ENCODE measurements at regions not wholly inside any gene's neighbourhood (a gene's known extent, or its start where the extent isn't known, plus 50 kb on each side); places are given as distances from the start of the nearest gene placed in this dataset.
A peak's percentile ranks its signal among the peaks of the same experiment; 100 is the strongest.

DNA sequence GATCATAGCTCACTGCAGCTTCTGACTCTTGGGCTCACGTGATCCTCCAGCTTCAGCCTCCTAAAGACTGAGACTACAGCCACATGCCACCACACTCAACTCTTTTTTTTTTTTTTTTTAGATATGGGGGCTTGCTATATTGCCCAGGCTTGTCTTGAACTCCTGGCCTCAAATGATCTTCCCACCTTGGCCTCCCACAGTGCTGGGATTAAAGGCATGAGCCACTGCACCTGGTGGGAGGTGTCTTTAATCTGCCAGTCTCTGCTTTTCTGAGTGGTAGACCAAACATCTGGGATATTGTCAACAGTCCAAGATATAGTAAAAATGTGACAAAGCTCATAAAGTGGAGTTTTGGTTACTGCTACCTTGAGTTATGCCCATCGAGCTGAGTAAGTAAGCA is 104.9 kb upstream of the FOXP2 start:
- ATAC-seq (ENCODE audit: low read depth): no peak
- TF ChIP-seq, protein P1, sequence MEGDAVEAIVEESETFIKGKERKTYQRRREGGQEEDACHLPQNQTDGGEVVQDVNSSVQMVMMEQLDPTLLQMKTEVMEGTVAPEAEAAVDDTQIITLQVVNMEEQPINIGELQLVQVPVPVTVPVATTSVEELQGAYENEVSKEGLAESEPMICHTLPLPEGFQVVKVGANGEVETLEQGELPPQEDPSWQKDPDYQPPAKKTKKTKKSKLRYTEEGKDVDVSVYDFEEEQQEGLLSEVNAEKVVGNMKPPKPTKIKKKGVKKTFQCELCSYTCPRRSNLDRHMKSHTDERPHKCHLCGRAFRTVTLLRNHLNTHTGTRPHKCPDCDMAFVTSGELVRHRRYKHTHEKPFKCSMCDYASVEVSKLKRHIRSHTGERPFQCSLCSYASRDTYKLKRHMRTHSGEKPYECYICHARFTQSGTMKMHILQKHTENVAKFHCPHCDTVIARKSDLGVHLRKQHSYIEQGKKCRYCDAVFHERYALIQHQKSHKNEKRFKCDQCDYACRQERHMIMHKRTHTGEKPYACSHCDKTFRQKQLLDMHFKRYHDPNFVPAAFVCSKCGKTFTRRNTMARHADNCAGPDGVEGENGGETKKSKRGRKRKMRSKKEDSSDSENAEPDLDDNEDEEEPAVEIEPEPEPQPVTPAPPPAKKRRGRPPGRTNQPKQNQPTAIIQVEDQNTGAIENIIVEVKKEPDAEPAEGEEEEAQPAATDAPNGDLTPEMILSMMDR (IDR thresholded peaks at IDR 0.05; ENCODE audit: poor library complexity, severe bottlenecking): no peak
- H3K36me3 ChIP-seq (ENCODE audit: low read depth): no peaks in the 10 kb centered on the region
- no peak overlapping the region for H3K27ac ChIP-seq (ENCODE audit: poor library complexity, severe bottlenecking)
- no peaks in the 10 kb centered on the region for H3K27me3 ChIP-seq (ENCODE audit: insufficient read depth, poor library complexity, severe bottlenecking)
- no peak overlapping the region for H3K4me3 ChIP-seq (ENCODE audit: severe bottlenecking)
- no peak for DNase-seq (ENCODE audit: low spot score)
- H3K4me1 ChIP-seq (ENCODE audit: insufficient read depth, poor library complexity, severe bottlenecking): no peaks in the 10 kb centered on the region
- H3K9me3 ChIP-seq (ENCODE audit: severe bottlenecking): no peaks in the 10 kb centered on the region

DNA sequence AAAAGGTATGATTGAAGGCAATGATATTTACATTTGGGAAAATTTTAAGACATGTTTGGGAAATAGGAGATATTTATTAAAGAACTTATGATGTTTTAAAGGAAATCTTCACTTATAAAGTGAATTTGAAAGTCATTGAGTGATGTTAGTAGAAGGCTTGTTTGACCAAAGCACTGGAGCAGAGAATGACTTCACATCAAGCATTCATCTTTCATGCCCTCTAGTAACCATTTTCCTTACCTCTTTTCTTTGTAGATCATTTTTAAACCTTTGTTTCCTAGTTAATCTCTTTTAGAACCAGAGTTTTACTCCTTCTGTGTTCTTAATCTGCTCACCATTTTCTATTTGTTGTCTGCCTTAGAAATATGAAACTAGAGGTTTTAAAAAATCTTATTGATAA is 111.3 kb upstream of the FOXP2 start:
- DNase-seq (ENCODE audit: low spot score) (no peak), ATAC-seq (ENCODE audit: low read depth) (no peak)
- H3K4me1 ChIP-seq (ENCODE audit: insufficient read depth, poor library complexity, severe bottlenecking): peaks cover 2% of the 10 kb centered on the region
- H3K27ac ChIP-seq (ENCODE audit: poor library complexity, severe bottlenecking): no peak overlapping the region
- H3K27me3 ChIP-seq (ENCODE audit: insufficient read depth, poor library complexity, severe bottlenecking): no peaks in the 10 kb centered on the region
- no peaks in the 10 kb centered on the region for H3K9me3 ChIP-seq (ENCODE audit: severe bottlenecking)
- H3K4me3 ChIP-seq (ENCODE audit: severe bottlenecking): no peak overlapping the region
- TF ChIP-seq, protein P1 (IDR thresholded peaks at IDR 0.05; ENCODE audit: poor library complexity, severe bottlenecking): no peak
- no peaks in the 10 kb centered on the region for H3K36me3 ChIP-seq (ENCODE audit: low read depth)

DNA sequence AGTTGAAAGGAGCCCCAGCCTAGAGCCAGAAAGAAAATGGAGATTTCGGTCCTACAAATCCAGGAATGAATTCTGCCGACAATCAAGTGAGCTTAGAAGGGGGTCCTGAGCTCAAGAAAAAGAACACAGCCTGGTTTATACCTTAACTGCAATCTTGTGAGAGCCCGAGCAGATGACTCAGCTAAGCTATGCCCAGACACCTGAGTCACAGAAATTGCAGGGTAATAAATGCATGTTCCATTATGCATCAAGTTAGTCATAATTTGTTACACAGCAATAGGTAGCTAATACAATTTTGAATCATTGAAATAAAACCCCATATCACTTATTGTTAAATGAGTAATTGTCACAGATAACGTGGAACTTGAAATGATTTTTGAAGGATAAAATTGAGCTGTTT is 111.8 kb upstream of the FOXP2 start:
- Histone ChIP-seq H3K36me3 (ENCODE audit: low read depth) (no peaks in the 10 kb centered on the region), H3K27ac (ENCODE audit: poor library complexity, severe bottlenecking) (no peak overlapping the region), H3K9me3 (ENCODE audit: severe bottlenecking) (no peaks in the 10 kb centered on the region), H3K27me3 (ENCODE audit: insufficient read depth, poor library complexity, severe bottlenecking) (no peaks in the 10 kb centered on the region), H3K4me1 (ENCODE audit: insufficient read depth, poor library complexity, severe bottlenecking) (peaks cover 7% of the 10 kb centered on the region), H3K4me3 (ENCODE audit: severe bottlenecking) (no peak overlapping the region)
- TF ChIP-seq, protein P1 (IDR thresholded peaks at IDR 0.05; ENCODE audit: poor library complexity, severe bottlenecking): no peak
- DNase-seq (ENCODE audit: low spot score) (no peak), ATAC-seq (ENCODE audit: low read depth) (peak; percentile 21; the same call in 1 of the 3 replicates)

DNA sequence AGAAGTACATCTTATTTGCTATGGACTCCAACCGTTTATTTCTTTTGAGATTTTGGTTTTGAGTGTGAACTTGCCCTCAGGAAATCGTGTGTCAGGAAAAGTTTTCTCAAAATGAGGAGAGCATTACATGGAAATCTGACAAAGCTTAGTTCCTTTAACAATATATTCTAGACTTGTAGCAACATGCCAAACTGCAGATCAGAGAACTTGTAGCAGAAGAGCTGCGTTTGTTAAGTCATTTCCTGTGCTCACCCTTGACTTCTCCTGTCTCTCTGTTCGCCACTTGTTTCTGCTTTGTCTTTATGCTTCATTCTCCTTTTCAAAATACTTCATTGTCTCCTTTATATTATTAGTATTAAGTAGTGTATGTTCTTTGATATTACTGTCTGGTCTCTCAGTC is 116.6 kb upstream of the FOXP2 start:
- Histone ChIP-seq H3K36me3 (ENCODE audit: low read depth) (no peaks in the 10 kb centered on the region), H3K4me1 (ENCODE audit: insufficient read depth, poor library complexity, severe bottlenecking) (peaks cover 8% of the 10 kb centered on the region), H3K27me3 (ENCODE audit: insufficient read depth, poor library complexity, severe bottlenecking) (no peaks in the 10 kb centered on the region), H3K9me3 (ENCODE audit: severe bottlenecking) (no peaks in the 10 kb centered on the region), H3K4me3 (ENCODE audit: severe bottlenecking) (no peak overlapping the region), H3K27ac (ENCODE audit: poor library complexity, severe bottlenecking) (peak overlapping the region; percentile 12)
- DNase-seq (ENCODE audit: low spot score): no peak
- ATAC-seq (ENCODE audit: low read depth): peak; percentile 72
- TF ChIP-seq, protein P1 (IDR thresholded peaks at IDR 0.05; ENCODE audit: poor library complexity, severe bottlenecking): no peak

DNA sequence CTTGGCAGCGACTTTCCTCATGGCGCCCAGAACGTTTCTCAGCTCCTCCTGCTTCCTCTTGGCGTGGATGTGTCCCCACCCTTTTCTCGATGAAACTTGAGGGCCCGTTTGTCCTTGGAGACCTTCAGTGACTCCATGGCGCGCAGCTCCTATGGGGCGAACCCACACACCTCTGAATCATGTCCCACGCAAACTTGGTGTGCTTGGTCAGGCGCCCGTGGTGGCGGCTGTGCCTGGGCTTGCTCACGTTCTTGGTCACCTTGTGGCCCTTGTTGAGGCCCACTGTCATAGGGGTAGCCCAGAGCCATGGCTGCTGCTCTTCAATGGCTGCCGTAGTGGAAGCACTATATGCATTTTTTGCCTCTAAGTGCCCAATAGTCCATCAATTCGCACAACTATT is 117.5 kb upstream of the FOXP2 start:
- TF ChIP-seq, protein P1 (IDR thresholded peaks at IDR 0.05; ENCODE audit: poor library complexity, severe bottlenecking): no peak

More for the DNA sequence above, 117.5 kb upstream of the FOXP2 start:
- H3K36me3 ChIP-seq (ENCODE audit: low read depth): no peaks in the 10 kb centered on the region
- no peak overlapping the region for H3K27ac ChIP-seq (ENCODE audit: poor library complexity, severe bottlenecking)
- DNase-seq (ENCODE audit: low spot score) (no peak), ATAC-seq (ENCODE audit: low read depth) (no peak)
- H3K4me3 ChIP-seq (ENCODE audit: severe bottlenecking): no peak overlapping the region
- H3K4me1 ChIP-seq (ENCODE audit: insufficient read depth, poor library complexity, severe bottlenecking): peaks cover 8% of the 10 kb centered on the region
- H3K27me3 ChIP-seq (ENCODE audit: insufficient read depth, poor library complexity, severe bottlenecking): no peaks in the 10 kb centered on the region
- no peaks in the 10 kb centered on the region for H3K9me3 ChIP-seq (ENCODE audit: severe bottlenecking)
